Posterior cingulate gyrus (tissue), 11 donors: ENCODE measurements at regions not wholly inside any gene's neighbourhood (a gene's known extent, or its start where the extent isn't known, plus 50 kb on each side); places are given as distances from the start of the nearest gene placed in this dataset.
A peak's percentile ranks its signal among the peaks of the same experiment; 100 is the strongest.

Experiments
- DNase-seq, 10 donors: peaks; one replicate each; pipeline versions ENCODE4 v3.0.0 to v3.0.0-alpha.2; 2020 to 2021; ENCODE audit warnings: mixed read lengths in 3 of 10
- intact Hi-C: fragments of 100-400 bp; cut with DNase I; formaldehyde crosslinking; loops from one replicate; pipeline ENCODE4 v1.15.1; 2023

GRCh38 chrX:43005561-43005960 is 227.6 kb upstream of the PPP1R2C start:
- no peak for DNase-seq
- intact Hi-C loops, result no loop called here

- intact Hi-C loops, result no loop called here
- DNase-seq, result no peak
Measured at GRCh38 chrX:43008356-43008755, 230.4 kb upstream of the PPP1R2C start.

GRCh38 chrX:43016021-43016420 is 238.1 kb upstream of the PPP1R2C start:
- intact Hi-C loops, result no loop called here
- no peak for DNase-seq

GRCh38 chrX:43018031-43018430 is 240.1 kb upstream of the PPP1R2C start:
- intact Hi-C loops, result no loop called here
- no peak for DNase-seq

- intact Hi-C loops, result no loop called here
- no peak for DNase-seq
Measured at GRCh38 chrX:43019021-43019420, 241.1 kb upstream of the PPP1R2C start.

GRCh38 chrX:43025806-43026315 is 247.9 kb upstream of the PPP1R2C start:
- intact Hi-C loops, result no loop called here
- no peak for DNase-seq

GRCh38 chrX:43064096-43064495 is 286.1 kb upstream of the PPP1R2C start:
- intact Hi-C loops, result no loop called here

GRCh38 chrX:43065978-43066377 is 288.0 kb upstream of the PPP1R2C start:
- intact Hi-C loops, result no loop called here

More at GRCh38 chrX:43064096-43064495, 286.1 kb upstream of the PPP1R2C start:
- no peak for DNase-seq

GRCh38 chrX:43068639-43069038 is 290.7 kb upstream of the PPP1R2C start:
- DNase-seq, result peak in 1 of 10 donors; percentile 50
- intact Hi-C loops, result no loop called here

More at GRCh38 chrX:43065978-43066377, 288.0 kb upstream of the PPP1R2C start:
- DNase-seq, result no peak

GRCh38 chrX:43083016-43083415 is 305.1 kb upstream of the PPP1R2C start:
- no peak for DNase-seq
- intact Hi-C loops, result no loop called here

- intact Hi-C loops, result no loop called here
- DNase-seq, result no peak
Measured at GRCh38 chrX:43087830-43088229, 309.9 kb upstream of the PPP1R2C start.

GRCh38 chrX:43096830-43097229 is 318.9 kb upstream of the PPP1R2C start:
- intact Hi-C loops, result no loop called here
- DNase-seq, result no peak

GRCh38 chrX:43106009-43106408 is 328.0 kb upstream of the PPP1R2C start:
- DNase-seq, result no peak
- intact Hi-C loops, result no loop called here

- DNase-seq, result no peak
- intact Hi-C loops, result no loop called here
Measured at GRCh38 chrX:43108828-43109227, 330.9 kb upstream of the PPP1R2C start.

GRCh38 chrX:43121637-43122036 is 343.7 kb upstream of the PPP1R2C start:
- intact Hi-C loops, result no loop called here
- DNase-seq, result no peak

GRCh38 chrX:43139645-43140044 is 361.7 kb upstream of the PPP1R2C start:
- intact Hi-C loops, result no loop called here
- no peak for DNase-seq

GRCh38 chrX:43140582-43140981 is 362.6 kb upstream of the PPP1R2C start:
- no peak for DNase-seq
- intact Hi-C loops, result no loop called here

- no peak for DNase-seq
- intact Hi-C loops, result no loop called here
Measured at GRCh38 chrX:43141885-43142284, 363.9 kb upstream of the PPP1R2C start.

- intact Hi-C loops, result no loop called here
- no peak for DNase-seq
Measured at GRCh38 chrX:43148305-43148704, 370.3 kb upstream of the PPP1R2C start.

- intact Hi-C loops, result no loop called here
- DNase-seq, result no peak
Measured at GRCh38 chrX:43165343-43165920, 387.5 kb upstream of the PPP1R2C start.

- intact Hi-C loops, result no loop called here
- DNase-seq, result no peak
Measured at GRCh38 chrX:43166874-43167273, 388.9 kb upstream of the PPP1R2C start.

- no peak for DNase-seq
- intact Hi-C loops, result no loop called here
Measured at GRCh38 chrX:43175434-43175833, 397.5 kb upstream of the PPP1R2C start.

- intact Hi-C loops, result no loop called here
- no peak for DNase-seq
Measured at GRCh38 chrX:43176686-43177085, 398.7 kb upstream of the PPP1R2C start.
